MM.1S (cell line): ENCODE measurements at regions not wholly inside any gene's neighbourhood (a gene's known extent, or its start where the extent isn't known, plus 50 kb on each side); places are given as distances from the start of the nearest gene placed in this dataset.

ENCODE experiments used
- CTCF ChIP-seq: fragments of 300-600 bp; sonication (generic); IDR thresholded peaks from 2 replicates; pipeline ENCODE4 v1.5.1; 2016; ENCODE audit warnings: antibody characterized with exemption, low read length, mixed read lengths
- EZH2 ChIP-seq: fragments of 300-600 bp; sonication (generic); optimal IDR thresholded peaks from 2 replicates; pipeline ENCODE3; 2017; ENCODE audit warnings: low read depth, mild to moderate bottlenecking, antibody characterized with exemption, low read length, mixed read lengths

- TF ChIP-seq CTCF (no peak), EZH2 (no peak)
Observed at GRCh38 chr6:101070044-101070608, 189.0 kb upstream of the ASCC3 start.
